C4-2B (cell line): ENCODE measurements at regions not wholly inside any gene's neighbourhood (a gene's known extent, or its start where the extent isn't known, plus 50 kb on each side); places are given as distances from the start of the nearest gene placed in this dataset.

Experiments used
- H3K27ac ChIP-seq: fragments of 450-650 bp; 2 replicates; pipeline ENCODE4 v1.5.1; 2017
- CTCF ChIP-seq: fragments of 450-650 bp; conservative IDR thresholded peaks from 2 replicates; pipeline ENCODE4 v1.5.1; 2017; ENCODE audit warnings: mild to moderate bottlenecking
- ZFX ChIP-seq: fragments of 450-650 bp; IDR thresholded peaks from 2 replicates; pipeline ENCODE4 v1.6.1; 2017

- TF ChIP-seq CTCF: no peak
- TF ChIP-seq ZFX: no peak
Measured at GRCh38 chr5:1973391-1974013, 90.8 kb upstream of the IRX4 start.

GRCh38 chr5:1971944-1972343 lies 89.2 kb upstream of the IRX4 start:
- TF ChIP-seq ZFX (no peak), CTCF (no peak)
- no peak overlapping the region for H3K27ac ChIP-seq

More at GRCh38 chr5:1973391-1974013, 90.8 kb upstream of the IRX4 start:
- no peak overlapping the region for H3K27ac ChIP-seq

- no peak overlapping the region for H3K27ac ChIP-seq
- TF ChIP-seq CTCF (no peak), ZFX (no peak)
Measured at GRCh38 chr5:1967736-1968135, 85.0 kb upstream of the IRX4 start.

GRCh38 chr5:1966461-1966860 lies 83.7 kb upstream of the IRX4 start:
- no peak overlapping the region for H3K27ac ChIP-seq

GRCh38 chr5:1965925-1966324 lies 83.2 kb upstream of the IRX4 start:
- no peak overlapping the region for H3K27ac ChIP-seq
- TF ChIP-seq ZFX: no peak
- TF ChIP-seq CTCF: no peak

More at GRCh38 chr5:1966461-1966860, 83.7 kb upstream of the IRX4 start:
- TF ChIP-seq ZFX (no peak), CTCF (no peak)

GRCh38 chr5:1963941-1964451 lies 81.3 kb upstream of the IRX4 start:
- TF ChIP-seq CTCF: no peak
- TF ChIP-seq ZFX: no peak
- no peak overlapping the region for H3K27ac ChIP-seq

- H3K27ac ChIP-seq: no peak overlapping the region
- no peak for TF ChIP-seq ZFX
- TF ChIP-seq CTCF: no peak
Measured at GRCh38 chr5:1963358-1963757, 80.6 kb upstream of the IRX4 start.
